Activated CD4-positive, alpha-beta T cell treated with anti-CD3 and anti-CD28 coated beads, Interleukin-2, amount 10 ng/mL, durations not matched to agents 24 days and 14 days (primary cell): ENCODE measurements at regions not wholly inside any gene's neighbourhood (a gene's known extent, or its start where the extent isn't known, plus 50 kb on each side); places are given as distances from the start of the nearest gene placed in this dataset.

Experiments used
- DNase-seq: peaks from one replicate; pipeline ENCODE4 v3.0.0; 2022
- H3K27ac Mint-ChIP-seq: one replicate; pipeline ENCODE4 v1.8.0; 2022; ENCODE audit warnings: mild to moderate bottlenecking, mixed read lengths
- H3K27me3 Mint-ChIP-seq: one replicate; pipeline ENCODE4 v1.8.0; 2022; ENCODE audit warnings: mixed read lengths
- H3K36me3 Mint-ChIP-seq: one replicate; pipeline ENCODE4 v1.8.0; 2022; ENCODE audit warnings: low read depth, mild to moderate bottlenecking, mixed read lengths
- H3K4me1 Mint-ChIP-seq: one replicate; pipeline ENCODE4 v1.8.0; 2021; ENCODE audit warnings: mixed read lengths
- H3K4me3 Mint-ChIP-seq: one replicate; pipeline ENCODE4 v1.8.0; 2022; ENCODE audit warnings: mild to moderate bottlenecking, moderate library complexity, mixed read lengths
- H3K9me3 Mint-ChIP-seq: one replicate; pipeline ENCODE4 v1.8.0; 2021; ENCODE audit warnings: mixed read lengths
- intact Hi-C: fragments of 100-400 bp; cut with micrococcal nuclease; formaldehyde crosslinking; loops from one replicate; pipeline ENCODE4 v1.15.1; 2023

GRCh38 chr1:37323486-37324377 lies 150.6 kb upstream of the ZC3H12A start:
- DNase-seq, result peak; percentile 65
- no peak overlapping the region for H3K4me3 Mint-ChIP-seq
- H3K36me3 Mint-ChIP-seq, result no peaks in the 10 kb centered on the region
- no peaks in the 10 kb centered on the region for H3K4me1 Mint-ChIP-seq
- H3K27ac Mint-ChIP-seq, result no peak overlapping the region
- peaks cover 10% of the 10 kb centered on the region for H3K9me3 Mint-ChIP-seq
- intact Hi-C loops, result no loop called here
- peaks cover 7% of the 10 kb centered on the region for H3K27me3 Mint-ChIP-seq

- Mint-ChIP-seq H3K4me1 (no peaks in the 10 kb centered on the region), H3K27me3 (no peaks in the 10 kb centered on the region), H3K4me3 (no peak overlapping the region), H3K9me3 (peaks cover 10% of the 10 kb centered on the region), H3K27ac (no peak overlapping the region), H3K36me3 (no peaks in the 10 kb centered on the region)
- intact Hi-C loops, result no loop called here
- DNase-seq, result no peak
Measured at GRCh38 chr1:37325010-37325409, 149.4 kb upstream of the ZC3H12A start.

- Mint-ChIP-seq H3K4me1 (no peaks in the 10 kb centered on the region), H3K9me3 (peaks cover 10% of the 10 kb centered on the region), H3K27me3 (no peaks in the 10 kb centered on the region), H3K27ac (no peak overlapping the region), H3K4me3 (no peak overlapping the region), H3K36me3 (no peaks in the 10 kb centered on the region)
- intact Hi-C loops, result no loop called here
- no peak for DNase-seq
Measured at GRCh38 chr1:37325509-37326437, 148.6 kb upstream of the ZC3H12A start.

GRCh38 chr1:37332126-37332525 lies 142.3 kb upstream of the ZC3H12A start:
- intact Hi-C loops, result no loop called here
- H3K4me3 Mint-ChIP-seq, result no peak overlapping the region

GRCh38 chr1:37338658-37339057 lies 135.7 kb upstream of the ZC3H12A start:
- Mint-ChIP-seq H3K9me3 (no peaks in the 10 kb centered on the region), H3K4me1 (no peaks in the 10 kb centered on the region), H3K27ac (no peak overlapping the region), H3K36me3 (no peaks in the 10 kb centered on the region), H3K27me3 (peaks cover 2% of the 10 kb centered on the region), H3K4me3 (no peak overlapping the region)
- intact Hi-C loops, result no loop called here
- no peak for DNase-seq

More at GRCh38 chr1:37332126-37332525, 142.3 kb upstream of the ZC3H12A start:
- H3K4me1 Mint-ChIP-seq, result no peaks in the 10 kb centered on the region
- no peaks in the 10 kb centered on the region for H3K9me3 Mint-ChIP-seq
- no peak overlapping the region for H3K27ac Mint-ChIP-seq
- no peaks in the 10 kb centered on the region for H3K36me3 Mint-ChIP-seq
- H3K27me3 Mint-ChIP-seq, result peaks cover 2% of the 10 kb centered on the region
- DNase-seq, result no peak

- Mint-ChIP-seq H3K36me3 (no peaks in the 10 kb centered on the region), H3K27ac (no peak overlapping the region), H3K4me1 (no peaks in the 10 kb centered on the region), H3K9me3 (no peaks in the 10 kb centered on the region), H3K4me3 (no peak overlapping the region), H3K27me3 (no peaks in the 10 kb centered on the region)
- intact Hi-C loops, result no loop called here
- DNase-seq, result no peak
Measured at GRCh38 chr1:37342736-37343135, 131.6 kb upstream of the ZC3H12A start.

- DNase-seq, result no peak
- Mint-ChIP-seq H3K9me3 (no peaks in the 10 kb centered on the region), H3K4me1 (no peaks in the 10 kb centered on the region), H3K4me3 (no peak overlapping the region), H3K36me3 (no peaks in the 10 kb centered on the region), H3K27ac (no peak overlapping the region), H3K27me3 (no peaks in the 10 kb centered on the region)
- intact Hi-C loops, result no loop called here
Measured at GRCh38 chr1:37347104-37347649, 127.2 kb upstream of the ZC3H12A start.

- Mint-ChIP-seq H3K27me3 (peaks cover 4% of the 10 kb centered on the region), H3K36me3 (no peaks in the 10 kb centered on the region), H3K9me3 (no peaks in the 10 kb centered on the region), H3K27ac (no peak overlapping the region), H3K4me1 (no peaks in the 10 kb centered on the region), H3K4me3 (no peak overlapping the region)
- no peak for DNase-seq
- intact Hi-C loops, result no loop called here
Measured at GRCh38 chr1:37353871-37354270, 120.5 kb upstream of the ZC3H12A start.

- intact Hi-C loops, result no loop called here
- no peak for DNase-seq
- Mint-ChIP-seq H3K36me3 (no peaks in the 10 kb centered on the region), H3K4me1 (no peaks in the 10 kb centered on the region), H3K4me3 (no peak overlapping the region), H3K27ac (no peak overlapping the region), H3K9me3 (no peaks in the 10 kb centered on the region), H3K27me3 (peaks cover 4% of the 10 kb centered on the region)
Measured at GRCh38 chr1:37354876-37355650, 119.3 kb upstream of the ZC3H12A start.

GRCh38 chr1:37358992-37359391 lies 115.4 kb upstream of the ZC3H12A start:
- Mint-ChIP-seq H3K4me1 (no peaks in the 10 kb centered on the region), H3K9me3 (no peaks in the 10 kb centered on the region), H3K4me3 (no peak overlapping the region), H3K36me3 (no peaks in the 10 kb centered on the region), H3K27ac (no peak overlapping the region), H3K27me3 (peaks cover 6% of the 10 kb centered on the region)
- no peak for DNase-seq
- intact Hi-C loops, result no loop called here

GRCh38 chr1:37360011-37360410 lies 114.4 kb upstream of the ZC3H12A start:
- H3K27me3 Mint-ChIP-seq, result peaks cover 7% of the 10 kb centered on the region
- no peak overlapping the region for H3K27ac Mint-ChIP-seq
- H3K4me3 Mint-ChIP-seq, result no peak overlapping the region
- intact Hi-C loops, result no loop called here
- no peak for DNase-seq
- no peaks in the 10 kb centered on the region for H3K9me3 Mint-ChIP-seq
- H3K36me3 Mint-ChIP-seq, result no peaks in the 10 kb centered on the region
- no peaks in the 10 kb centered on the region for H3K4me1 Mint-ChIP-seq

- Mint-ChIP-seq H3K4me1 (no peaks in the 10 kb centered on the region), H3K36me3 (no peaks in the 10 kb centered on the region), H3K27me3 (peaks cover 11% of the 10 kb centered on the region), H3K27ac (no peak overlapping the region), H3K4me3 (no peak overlapping the region), H3K9me3 (no peaks in the 10 kb centered on the region)
- intact Hi-C loops, result no loop called here
- no peak for DNase-seq
Measured at GRCh38 chr1:37362594-37363385, 111.6 kb upstream of the ZC3H12A start.

GRCh38 chr1:37363535-37363934 lies 110.8 kb upstream of the ZC3H12A start:
- DNase-seq, result no peak
- Mint-ChIP-seq H3K4me3 (no peak overlapping the region), H3K9me3 (no peaks in the 10 kb centered on the region), H3K4me1 (no peaks in the 10 kb centered on the region), H3K36me3 (no peaks in the 10 kb centered on the region), H3K27ac (no peak overlapping the region), H3K27me3 (peaks cover 9% of the 10 kb centered on the region)
- intact Hi-C loops, result no loop called here
